ENCODE measurements at regions not wholly inside any gene's neighbourhood (a gene's known extent, or its start where the extent isn't known, plus 50 kb on each side); places are given as distances from the start of the nearest gene placed in this dataset.
A peak's percentile ranks its signal among the peaks of the same experiment; 100 is the strongest.
"Not testable (repeated sequence)": the region's sequence is repeated elsewhere in the genome, so short reads cannot be mapped to it uniquely, and the experiment has no call there.

DNA sequence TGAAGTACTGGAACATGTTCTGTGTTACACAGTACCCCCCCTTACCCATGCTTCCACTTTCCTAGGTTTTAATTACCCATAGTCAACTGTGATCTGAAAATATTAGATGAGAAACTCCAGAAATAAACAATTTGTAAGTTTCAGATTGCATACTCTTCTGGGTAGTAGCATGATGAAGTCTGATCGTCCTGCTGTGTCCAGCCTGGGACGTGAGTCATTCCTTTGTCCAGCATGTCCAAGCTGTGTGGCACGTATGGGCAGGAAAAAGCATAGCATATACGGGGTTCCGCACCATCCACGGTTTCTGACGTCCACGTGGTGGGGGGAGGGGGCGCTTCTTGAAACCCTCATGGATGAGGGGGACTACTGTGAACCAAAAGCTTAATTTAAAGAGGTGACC, 70.7 kb upstream of the CRYM start:
- not testable (repeated sequence) for H3K27me3 ChIP-seq (ENCODE audit: control insufficient read depth, insufficient read depth, low read length); H3K4me3 ChIP-seq (ENCODE audit: low read depth, low read length); DNase-seq (ENCODE audit: low read depth in 4 of 6, low spot score in 6 of 6); H3K27ac ChIP-seq (ENCODE audit: low read depth, low read length); H3K9me3 ChIP-seq (ENCODE audit: control insufficient read depth, insufficient read depth, low read length); H3K4me1 ChIP-seq (ENCODE audit: control insufficient read depth, insufficient read depth, low read length); H3K36me3 ChIP-seq (ENCODE audit: control insufficient read depth, insufficient read depth, low read length)
- WGBS (ENCODE audit: insufficient coverage), result 79% methylated on average over 3 of the region's 9 CpGs

DNA sequence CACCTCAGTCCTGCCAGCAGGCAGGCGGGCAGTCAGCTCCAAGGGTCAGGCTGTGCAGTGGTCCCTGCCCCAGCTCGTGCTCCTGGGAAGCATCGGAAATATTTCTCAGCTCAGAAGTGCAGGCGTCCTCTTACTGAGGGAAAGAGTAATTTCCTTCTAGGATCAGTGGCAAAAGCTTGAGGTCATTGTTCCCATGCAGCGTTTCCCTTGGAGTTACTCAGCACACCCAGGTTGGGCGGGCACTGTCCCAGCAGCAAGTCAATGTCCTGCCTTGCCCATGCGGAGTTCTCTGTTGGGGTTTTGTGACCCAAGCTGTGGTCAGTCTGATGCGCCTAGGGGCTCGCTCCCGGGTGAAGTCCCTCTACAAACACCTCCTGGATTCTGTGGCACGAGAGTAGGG, 69.4 kb upstream of the CRYM start:
- 60% methylated on average over 1 of the region's 11 CpGs for WGBS (ENCODE audit: insufficient coverage)

GRCh38 chr16:21346756-21347491, 68.8 kb upstream of the CRYM start:
- H3K36me3 ChIP-seq (ENCODE audit: control insufficient read depth, insufficient read depth, low read length); H3K9me3 ChIP-seq (ENCODE audit: control insufficient read depth, insufficient read depth, low read length); H3K27me3 ChIP-seq (ENCODE audit: control insufficient read depth, insufficient read depth, low read length); DNase-seq (ENCODE audit: low read depth in 4 of 6, low spot score in 6 of 6); H3K4me3 ChIP-seq (ENCODE audit: low read depth, low read length); H3K4me1 ChIP-seq (ENCODE audit: control insufficient read depth, insufficient read depth, low read length); H3K27ac ChIP-seq (ENCODE audit: low read depth, low read length): not testable (repeated sequence)
- 91% methylated on average over 16 of the region's 25 CpGs for WGBS (ENCODE audit: insufficient coverage)

More for the DNA sequence above, 69.4 kb upstream of the CRYM start:
- not testable (repeated sequence) for DNase-seq (ENCODE audit: low read depth in 4 of 6, low spot score in 6 of 6); H3K4me3 ChIP-seq (ENCODE audit: low read depth, low read length); H3K27me3 ChIP-seq (ENCODE audit: control insufficient read depth, insufficient read depth, low read length); H3K9me3 ChIP-seq (ENCODE audit: control insufficient read depth, insufficient read depth, low read length); H3K36me3 ChIP-seq (ENCODE audit: control insufficient read depth, insufficient read depth, low read length); H3K27ac ChIP-seq (ENCODE audit: low read depth, low read length); H3K4me1 ChIP-seq (ENCODE audit: control insufficient read depth, insufficient read depth, low read length)

DNA sequence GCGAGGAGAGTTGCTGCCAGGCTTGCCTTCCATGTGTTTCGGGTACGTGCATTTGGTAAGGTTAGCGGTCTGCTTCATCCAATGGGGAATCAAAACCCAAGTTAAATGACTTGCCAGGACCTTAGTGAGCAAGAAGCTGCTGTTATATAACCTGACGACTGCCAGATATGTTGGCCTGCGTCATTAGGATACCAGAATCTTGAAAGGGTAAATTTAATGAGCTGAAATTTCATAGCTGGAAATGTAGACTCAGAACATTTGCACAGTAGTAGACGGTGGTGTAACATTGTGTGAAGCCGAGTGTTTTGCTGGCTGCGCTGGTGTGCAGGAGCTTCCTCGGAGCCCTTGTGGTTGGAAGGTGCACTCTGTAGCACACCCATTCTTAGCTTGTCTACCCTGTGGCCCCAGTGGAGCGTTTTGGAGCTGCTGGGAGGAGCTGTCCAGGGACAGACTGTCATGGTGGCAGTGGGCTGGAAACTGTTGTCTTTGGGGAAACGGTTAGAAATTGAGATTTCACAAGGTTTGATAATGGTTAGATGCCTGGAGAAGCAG, 66.3 kb upstream of the CRYM start:
- not testable (repeated sequence) for H3K4me1 ChIP-seq (ENCODE audit: control insufficient read depth, insufficient read depth, low read length); H3K9me3 ChIP-seq (ENCODE audit: control insufficient read depth, insufficient read depth, low read length); H3K36me3 ChIP-seq (ENCODE audit: control insufficient read depth, insufficient read depth, low read length); H3K27ac ChIP-seq (ENCODE audit: low read depth, low read length); H3K27me3 ChIP-seq (ENCODE audit: control insufficient read depth, insufficient read depth, low read length); DNase-seq (ENCODE audit: low read depth in 4 of 6, low spot score in 6 of 6); H3K4me3 ChIP-seq (ENCODE audit: low read depth, low read length)
- 82% methylated on average over 7 of the region's 12 CpGs for WGBS (ENCODE audit: insufficient coverage)

DNA sequence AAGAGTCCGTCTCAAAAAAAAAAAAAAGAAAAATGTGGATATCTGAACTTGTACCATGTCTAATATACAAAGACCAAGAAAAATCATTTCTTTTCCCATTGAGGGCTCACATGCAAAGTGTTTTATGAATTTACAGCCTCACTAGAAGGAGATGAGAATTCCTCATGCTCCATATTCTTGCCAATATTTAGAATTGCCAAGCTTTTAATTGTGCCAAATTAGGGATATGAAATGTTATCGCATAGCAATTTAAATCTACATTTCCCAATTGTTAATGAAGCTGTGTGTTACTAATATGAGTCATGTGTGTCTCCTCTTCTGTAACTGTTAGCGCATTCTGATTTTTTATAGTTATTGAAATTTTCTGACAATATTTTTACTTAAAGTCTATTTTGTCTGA, 63.0 kb upstream of the CRYM start:
- H3K27me3 ChIP-seq (ENCODE audit: control insufficient read depth, insufficient read depth, low read length), result no peaks in the 10 kb centered on the region
- no peaks in the 10 kb centered on the region for H3K36me3 ChIP-seq (ENCODE audit: control insufficient read depth, insufficient read depth, low read length)
- H3K27ac ChIP-seq (ENCODE audit: low read depth, low read length), result no peak overlapping the region
- WGBS (ENCODE audit: insufficient coverage), result no CpG with 5 or more reads among the region's 3 CpGs
- H3K9me3 ChIP-seq (ENCODE audit: control insufficient read depth, insufficient read depth, low read length), result no peaks in the 10 kb centered on the region
- H3K4me3 ChIP-seq (ENCODE audit: low read depth, low read length), result no peak overlapping the region
- DNase-seq (ENCODE audit: low read depth in 4 of 6, low spot score in 6 of 6), result peak in 1 of 6 donors; percentile 57
- H3K4me1 ChIP-seq (ENCODE audit: control insufficient read depth, insufficient read depth, low read length), result no peaks in the 10 kb centered on the region

DNA sequence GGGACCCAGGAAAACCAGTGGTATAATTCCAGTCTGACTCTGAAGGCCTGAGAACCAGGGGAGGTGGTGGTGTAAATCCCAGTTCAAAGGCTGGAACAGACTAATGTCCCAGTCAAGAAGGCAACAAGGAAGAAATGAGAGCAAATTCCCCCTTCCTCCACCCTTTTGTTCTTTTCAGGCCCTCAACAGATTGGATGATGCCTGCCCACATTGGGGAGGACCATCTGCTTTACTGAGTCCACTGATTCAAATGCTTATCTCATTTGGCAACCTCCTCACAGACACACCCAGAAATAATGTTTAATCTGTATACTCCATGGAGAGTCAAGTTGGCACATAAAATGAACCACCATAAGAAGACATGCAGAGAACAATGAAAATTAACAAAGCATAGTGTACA, 61.9 kb upstream of the CRYM start:
- DNase-seq (ENCODE audit: low read depth in 4 of 6, low spot score in 6 of 6), result no peak
- Histone ChIP-seq H3K9me3 (ENCODE audit: control insufficient read depth, insufficient read depth, low read length) (no peaks in the 10 kb centered on the region), H3K4me3 (ENCODE audit: low read depth, low read length) (no peak overlapping the region), H3K27ac (ENCODE audit: low read depth, low read length) (no peak overlapping the region), H3K27me3 (ENCODE audit: control insufficient read depth, insufficient read depth, low read length) (no peaks in the 10 kb centered on the region), H3K4me1 (ENCODE audit: control insufficient read depth, insufficient read depth, low read length) (no peaks in the 10 kb centered on the region), H3K36me3 (ENCODE audit: control insufficient read depth, insufficient read depth, low read length) (no peaks in the 10 kb centered on the region)

- Histone ChIP-seq H3K27me3 (ENCODE audit: control insufficient read depth, insufficient read depth, low read length) (no peaks in the 10 kb centered on the region), H3K4me3 (ENCODE audit: low read depth, low read length) (no peak overlapping the region), H3K4me1 (ENCODE audit: control insufficient read depth, insufficient read depth, low read length) (no peaks in the 10 kb centered on the region), H3K9me3 (ENCODE audit: control insufficient read depth, insufficient read depth, low read length) (no peaks in the 10 kb centered on the region), H3K27ac (ENCODE audit: low read depth, low read length) (no peak overlapping the region), H3K36me3 (ENCODE audit: control insufficient read depth, insufficient read depth, low read length) (no peaks in the 10 kb centered on the region)
- DNase-seq (ENCODE audit: low read depth in 4 of 6, low spot score in 6 of 6), result no peak
- no CpG with 5 or more reads among the region's 4 CpGs for WGBS (ENCODE audit: insufficient coverage)
These were observed 61.2 kb upstream of the CRYM start for GRCh38 chr16:21339269-21339641.

DNA sequence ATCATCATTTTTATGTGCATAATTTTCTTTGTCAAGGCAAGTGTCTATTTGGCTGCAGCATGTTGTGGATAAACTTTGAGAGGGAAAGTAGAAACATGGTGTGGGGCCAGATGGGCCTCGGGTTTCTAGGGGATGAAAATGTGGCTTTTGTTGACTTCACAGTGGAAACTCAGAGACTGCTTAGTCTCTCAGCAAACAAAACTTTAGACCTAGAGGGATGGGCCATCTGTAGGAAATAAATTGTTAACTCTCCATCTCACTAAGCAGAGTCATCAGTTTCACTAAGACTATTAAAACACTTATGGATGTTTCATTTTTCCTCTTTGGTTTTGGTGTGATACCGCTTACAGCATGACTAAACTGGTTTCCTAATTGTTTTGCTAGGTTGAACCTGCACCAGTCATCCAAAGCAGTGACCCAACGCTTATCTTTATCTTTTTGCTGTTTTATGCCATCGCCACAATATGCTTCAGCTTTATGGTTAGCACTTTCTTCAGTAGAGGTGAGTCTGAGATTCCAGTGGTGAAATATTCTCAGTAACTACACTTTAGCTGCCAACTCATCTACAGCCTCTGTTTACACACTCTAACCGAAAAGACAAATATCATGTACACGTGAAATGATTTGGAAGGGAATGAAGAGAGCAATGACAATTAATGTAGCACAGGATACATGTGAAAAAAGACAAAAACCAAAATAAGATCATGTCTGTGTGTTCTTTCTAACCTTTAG, 60.6 kb upstream of the CRYM start:
- Histone ChIP-seq H3K27me3 (ENCODE audit: control insufficient read depth, insufficient read depth, low read length) (no peaks in the 10 kb centered on the region), H3K4me3 (ENCODE audit: low read depth, low read length) (no peak overlapping the region), H3K36me3 (ENCODE audit: control insufficient read depth, insufficient read depth, low read length) (no peaks in the 10 kb centered on the region), H3K9me3 (ENCODE audit: control insufficient read depth, insufficient read depth, low read length) (no peaks in the 10 kb centered on the region), H3K4me1 (ENCODE audit: control insufficient read depth, insufficient read depth, low read length) (no peaks in the 10 kb centered on the region), H3K27ac (ENCODE audit: low read depth, low read length) (no peak overlapping the region)
- WGBS (ENCODE audit: insufficient coverage), result 93% methylated on average over 2 of the region's 6 CpGs
- DNase-seq (ENCODE audit: low read depth in 4 of 6, low spot score in 6 of 6), result no peak

DNA sequence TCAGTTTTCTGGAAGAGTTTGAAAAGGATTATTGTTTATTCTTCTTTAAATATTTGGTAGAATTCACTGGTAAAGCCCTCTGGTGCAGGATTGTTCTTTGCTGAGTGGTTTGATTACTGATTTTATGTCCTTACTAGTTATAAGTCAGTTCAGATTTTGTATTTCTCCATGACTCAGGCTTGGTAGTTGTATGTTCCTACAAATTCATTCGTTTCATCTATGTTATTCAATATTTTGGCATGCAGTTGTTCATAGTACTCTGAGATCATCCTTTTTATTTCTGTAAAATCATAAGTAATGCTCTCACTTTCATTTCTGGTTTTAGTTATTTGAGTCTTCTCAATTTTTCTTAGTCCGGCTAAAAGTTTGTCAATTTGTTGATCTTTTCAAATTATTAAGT, 58.1 kb upstream of the CRYM start:
- Histone ChIP-seq H3K27me3 (ENCODE audit: control insufficient read depth, insufficient read depth, low read length) (no peaks in the 10 kb centered on the region), H3K9me3 (ENCODE audit: control insufficient read depth, insufficient read depth, low read length) (no peaks in the 10 kb centered on the region), H3K4me1 (ENCODE audit: control insufficient read depth, insufficient read depth, low read length) (no peaks in the 10 kb centered on the region), H3K27ac (ENCODE audit: low read depth, low read length) (no peak overlapping the region), H3K36me3 (ENCODE audit: control insufficient read depth, insufficient read depth, low read length) (no peaks in the 10 kb centered on the region), H3K4me3 (ENCODE audit: low read depth, low read length) (no peak overlapping the region)
- no peak for DNase-seq (ENCODE audit: low read depth in 4 of 6, low spot score in 6 of 6)
- no CpG with 5 or more reads among the region's 2 CpGs for WGBS (ENCODE audit: insufficient coverage)
